ENCODE measurements at regions not wholly inside any gene's neighbourhood (a gene's known extent, or its start where the extent isn't known, plus 50 kb on each side); places are given as distances from the start of the nearest gene placed in this dataset.

- no peak for ATAC-seq
- CTCF ChIA-PET, result no interaction called here
- POLR2A ChIA-PET, result no interaction called here
These were observed 270.6 kb upstream of the MARCKS start for GRCh38 chr6:113586413-113587077.

DNA sequence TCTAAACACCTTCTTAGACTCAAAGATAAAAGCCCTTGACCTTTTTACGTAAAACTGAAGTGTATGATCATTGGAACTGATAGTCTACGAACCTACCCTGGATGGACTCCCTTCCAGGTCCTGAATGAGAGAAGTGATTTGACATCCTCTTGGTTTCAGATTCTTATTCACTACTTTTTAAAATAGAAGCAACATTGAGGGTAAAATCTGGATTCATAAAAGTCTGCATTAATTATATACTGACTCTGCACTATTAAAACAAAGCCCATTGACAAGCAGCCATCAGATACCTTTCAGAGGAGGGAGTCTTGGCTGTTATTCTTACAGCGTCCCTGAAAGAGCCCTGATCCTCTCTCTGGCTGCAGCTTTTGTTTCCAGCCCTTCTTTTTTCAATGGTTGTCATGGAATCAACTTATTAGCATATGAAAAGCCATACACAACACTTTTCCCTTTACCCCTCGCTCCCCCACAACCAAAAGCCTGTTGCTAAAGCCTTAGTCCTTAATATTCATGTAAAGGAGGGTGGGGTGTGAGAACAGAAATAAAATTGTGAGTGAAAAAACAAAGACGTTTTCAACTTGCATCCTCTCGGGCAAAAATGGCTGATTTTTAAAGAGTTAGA lies 270.0 kb upstream of the MARCKS start:
- 67% methylated on average over 6 of the region's 6 CpGs for WGBS (ENCODE audit: missing lambda C conversion rate)
- TF ChIP-seq RARB (CRISPR knock-in tag; IDR thresholded peaks at IDR 0.05) (no peak), ZSCAN20 (CRISPR knock-in tag; IDR thresholded peaks at IDR 0.05) (no peak), TFCP2L1 (CRISPR knock-in tag; IDR thresholded peaks at IDR 0.05) (no peak), JUN (IDR thresholded peaks at IDR 0.05) (no peak), TP53 (CRISPR knock-in tag; IDR thresholded peaks at IDR 0.05) (no peak)
- TF ChIP-seq, protein P1, sequence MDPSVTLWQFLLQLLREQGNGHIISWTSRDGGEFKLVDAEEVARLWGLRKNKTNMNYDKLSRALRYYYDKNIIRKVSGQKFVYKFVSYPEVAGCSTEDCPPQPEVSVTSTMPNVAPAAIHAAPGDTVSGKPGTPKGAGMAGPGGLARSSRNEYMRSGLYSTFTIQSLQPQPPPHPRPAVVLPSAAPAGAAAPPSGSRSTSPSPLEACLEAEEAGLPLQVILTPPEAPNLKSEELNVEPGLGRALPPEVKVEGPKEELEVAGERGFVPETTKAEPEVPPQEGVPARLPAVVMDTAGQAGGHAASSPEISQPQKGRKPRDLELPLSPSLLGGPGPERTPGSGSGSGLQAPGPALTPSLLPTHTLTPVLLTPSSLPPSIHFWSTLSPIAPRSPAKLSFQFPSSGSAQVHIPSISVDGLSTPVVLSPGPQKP (IDR thresholded peaks at IDR 0.05; ENCODE audit: low read depth, low read length), result no peak
- POLR2A ChIA-PET, result no interaction called here
- H3K4me3 ChIP-seq, result no peak overlapping the region
- H3K9me3 ChIP-seq, result no peaks in the 10 kb centered on the region
- no peak for FAIRE-seq
- no peak overlapping the region for H3K4me2 ChIP-seq
- H3K4me1 ChIP-seq, result 0 out of 3 replicates have a peak, but pooled peaks cover 6% of the 10 kb centered on the region
- no peak for DNase-seq (ENCODE audit: low read depth in 1 of 2, low spot score in 1 of 2)
- ATAC-seq, result no peak
- CTCF ChIA-PET, result no interaction called here
- no peak overlapping the region for H3K27ac ChIP-seq

More at GRCh38 chr6:113586413-113587077, 270.6 kb upstream of the MARCKS start:
- DNase-seq (ENCODE audit: low read depth in 1 of 2, low spot score in 1 of 2), result no peak
- Histone ChIP-seq H3K4me1 (0 out of 3 replicates have a peak, but pooled peaks cover 5% of the 10 kb centered on the region), H3K9me3 (no peaks in the 10 kb centered on the region), H3K4me2 (no peak overlapping the region), H3K27ac (no peak overlapping the region), H3K4me3 (no peak overlapping the region)
- 18% methylated on average over 2 of the region's 2 CpGs for WGBS (ENCODE audit: missing lambda C conversion rate)
- no peak for FAIRE-seq
- TF ChIP-seq NR3C1 (IDR thresholded peaks at IDR 0.05) (no peak), MAFK (IDR thresholded peaks at IDR 0.05; ENCODE audit: partially characterized antibody) (peak; percentile 44)

DNA sequence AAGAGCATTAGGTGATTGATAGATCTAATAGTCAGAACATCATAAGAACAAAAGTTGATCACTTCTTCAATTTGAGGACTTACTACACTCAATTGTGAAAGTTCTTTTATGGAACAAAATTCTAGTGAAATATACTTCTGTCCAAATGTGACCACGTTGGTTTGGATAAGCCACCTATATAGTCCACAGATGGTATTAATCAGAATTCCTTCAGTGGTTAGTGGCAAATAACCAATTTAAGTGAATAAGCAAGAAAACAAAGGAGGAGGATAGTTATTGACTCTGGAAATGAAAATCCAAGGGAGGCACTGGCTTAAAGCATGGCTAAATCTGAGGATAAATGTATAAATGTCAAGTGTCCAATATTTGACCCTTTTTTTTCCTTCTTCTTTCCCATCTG lies 268.5 kb upstream of the MARCKS start:
- TF ChIP-seq, protein P2, sequence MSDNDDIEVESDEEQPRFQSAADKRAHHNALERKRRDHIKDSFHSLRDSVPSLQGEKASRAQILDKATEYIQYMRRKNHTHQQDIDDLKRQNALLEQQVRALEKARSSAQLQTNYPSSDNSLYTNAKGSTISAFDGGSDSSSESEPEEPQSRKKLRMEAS (IDR thresholded peaks at IDR 0.05), result no peak
- TF ChIP-seq, protein P3, sequence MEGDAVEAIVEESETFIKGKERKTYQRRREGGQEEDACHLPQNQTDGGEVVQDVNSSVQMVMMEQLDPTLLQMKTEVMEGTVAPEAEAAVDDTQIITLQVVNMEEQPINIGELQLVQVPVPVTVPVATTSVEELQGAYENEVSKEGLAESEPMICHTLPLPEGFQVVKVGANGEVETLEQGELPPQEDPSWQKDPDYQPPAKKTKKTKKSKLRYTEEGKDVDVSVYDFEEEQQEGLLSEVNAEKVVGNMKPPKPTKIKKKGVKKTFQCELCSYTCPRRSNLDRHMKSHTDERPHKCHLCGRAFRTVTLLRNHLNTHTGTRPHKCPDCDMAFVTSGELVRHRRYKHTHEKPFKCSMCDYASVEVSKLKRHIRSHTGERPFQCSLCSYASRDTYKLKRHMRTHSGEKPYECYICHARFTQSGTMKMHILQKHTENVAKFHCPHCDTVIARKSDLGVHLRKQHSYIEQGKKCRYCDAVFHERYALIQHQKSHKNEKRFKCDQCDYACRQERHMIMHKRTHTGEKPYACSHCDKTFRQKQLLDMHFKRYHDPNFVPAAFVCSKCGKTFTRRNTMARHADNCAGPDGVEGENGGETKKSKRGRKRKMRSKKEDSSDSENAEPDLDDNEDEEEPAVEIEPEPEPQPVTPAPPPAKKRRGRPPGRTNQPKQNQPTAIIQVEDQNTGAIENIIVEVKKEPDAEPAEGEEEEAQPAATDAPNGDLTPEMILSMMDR (IDR thresholded peaks at IDR 0.05), result no peak
- TF ChIP-seq GATA3 (IDR thresholded peaks at IDR 0.05; ENCODE audit: borderline replicate concordance) (no peak), MAZ (IDR thresholded peaks at IDR 0.05; ENCODE audit: borderline replicate concordance, low read depth, low read length) (no peak), POLR2AphosphoS2 (conservative IDR thresholded peaks at IDR 0.05; ENCODE audit: low read length) (no peak), EHMT2 (IDR thresholded peaks at IDR 0.05; ENCODE audit: low read depth) (no peak), EP300 (IDR thresholded peaks at IDR 0.05) (no peak), NR3C1 (IDR thresholded peaks at IDR 0.05) (no peak), RNF2 (IDR thresholded peaks at IDR 0.05; ENCODE audit: borderline replicate concordance, low read depth) (no peak), KDM1A (IDR thresholded peaks at IDR 0.05; ENCODE audit: low read depth) (no peak), RARB (CRISPR knock-in tag; IDR thresholded peaks at IDR 0.05) (no peak)
- TF ChIP-seq, protein P4, sequence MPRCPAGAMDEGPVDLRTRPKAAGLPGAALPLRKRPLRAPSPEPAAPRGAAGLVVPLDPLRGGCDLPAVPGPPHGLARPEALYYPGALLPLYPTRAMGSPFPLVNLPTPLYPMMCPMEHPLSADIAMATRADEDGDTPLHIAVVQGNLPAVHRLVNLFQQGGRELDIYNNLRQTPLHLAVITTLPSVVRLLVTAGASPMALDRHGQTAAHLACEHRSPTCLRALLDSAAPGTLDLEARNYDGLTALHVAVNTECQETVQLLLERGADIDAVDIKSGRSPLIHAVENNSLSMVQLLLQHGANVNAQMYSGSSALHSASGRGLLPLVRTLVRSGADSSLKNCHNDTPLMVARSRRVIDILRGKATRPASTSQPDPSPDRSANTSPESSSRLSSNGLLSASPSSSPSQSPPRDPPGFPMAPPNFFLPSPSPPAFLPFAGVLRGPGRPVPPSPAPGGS (IDR thresholded peaks at IDR 0.05), result no peak
- WGBS (ENCODE audit: missing lambda C conversion rate), result 64% methylated on average over 1 of the region's 1 CpG
- POLR2A ChIA-PET, result no interaction called here

More for the DNA sequence above, 268.5 kb upstream of the MARCKS start:
- H3K4me2 ChIP-seq, result no peak overlapping the region
- H3K4me1 ChIP-seq, result 0 out of 3 replicates have a peak, but pooled peaks cover 10% of the 10 kb centered on the region
- ATAC-seq (no peak), FAIRE-seq (no peak), DNase-seq (ENCODE audit: low read depth in 1 of 2, low spot score in 1 of 2) (no peak)
- no peak overlapping the region for H3K27ac ChIP-seq
- H3K4me3 ChIP-seq, result no peak overlapping the region
- H3K9me3 ChIP-seq, result no peaks in the 10 kb centered on the region
- CTCF ChIA-PET, result interaction anchor here (0.7 to 1.0 kb wide), 2 partner anchors 30 to 270 kb away, joined by 3 to 4 read pairs; no protein-coding TSS in a partner anchor

Measured in A549 (cell line).